T-cell (primary cell): ENCODE measurements at regions not wholly inside any gene's neighbourhood (a gene's known extent, or its start where the extent isn't known, plus 50 kb on each side); places are given as distances from the start of the nearest gene placed in this dataset.
"Not testable (repeated sequence)": the region's sequence is repeated elsewhere in the genome, so short reads cannot be mapped to it uniquely, and the experiment has no call there.

Experiments
- ATAC-seq, 4 experiments: fragments of 200-7000 bp in 3 of 4; fragments of 150-1000 bp in 1 of 4; cut with Tn5 transposase; replicated peaks in 1 of 4; 1 replicate in 3 of 4; 2 replicates in 1 of 4; pipeline ENCODE4 v1.10.0; 2021; ENCODE audit warnings: moderate library complexity in 3 of 4, mild to moderate bottlenecking in 2 of 4, moderate number of reproducible peaks in 1 of 4
- CTCF ChIA-PET, 2 donors: fragments of 300-600 bp; sonication (Branson Sonifier 250); formaldehyde crosslinking; loops; one replicate each; lab custom pipeline; 2022; ENCODE audit warnings: antibody characterized with exemption in 2 of 2; lab: Charles Lee
- POLR2A ChIA-PET, 2 donors: fragments of 300-600 bp; sonication (Branson Sonifier 250); formaldehyde crosslinking; loops; one replicate each; lab custom pipeline; 2022; ENCODE audit warnings: antibody characterized with exemption in 2 of 2; lab: Charles Lee
- DNase-seq, 35 experiments: peaks; one replicate each; pipeline versions ENCODE4 v3.0.0 to v3.0.0-alpha.2; 2013 to 2023
- H3K27ac ChIP-seq: one replicate; pipeline ENCODE4 v1.5.1; 2013; ENCODE audit warnings: low read length
- H3K27me3 ChIP-seq, 2 experiments: replicated peaks in 1 of 2; 1 replicate in 1 of 2; 2 replicates in 1 of 2; pipeline versions ENCODE4 v1.6.1 to v1.7.0; 2013; ENCODE audit warnings: low read length in 1 of 2, mixed read lengths in 1 of 2; ENCODE audit not compliant: control insufficient read depth in 2 of 2, insufficient read depth in 2 of 2; ENCODE audit errors: extremely low read depth in 1 of 2
- H3K36me3 ChIP-seq, 2 donors: 1 replicate in 1 of 2; 2 replicates in 1 of 2; pipeline versions ENCODE4 v1.6.1 to v1.7.0; 2013; ENCODE audit warnings: low read length in 1 of 2; ENCODE audit not compliant: control insufficient read depth in 2 of 2, insufficient read depth in 1 of 2; ENCODE audit errors: extremely low read depth in 1 of 2
- H3K4me1 ChIP-seq, 2 experiments: 1 replicate in 1 of 2; 2 replicates in 1 of 2; pipeline versions ENCODE4 v1.6.1 to v1.7.0; 2013; ENCODE audit warnings: low read length in 2 of 2, mixed read lengths in 1 of 2; ENCODE audit not compliant: insufficient read depth in 2 of 2, control insufficient read depth in 1 of 2; ENCODE audit errors: extremely low read depth in 1 of 2
- H3K4me3 ChIP-seq, 2 donors: 1 replicate in 1 of 2; 2 replicates in 1 of 2; pipeline versions ENCODE4 v1.5.1 to v1.7.0; 2013; ENCODE audit warnings: mild to moderate bottlenecking in 2 of 2, low read length in 1 of 2, moderate library complexity in 1 of 2; ENCODE audit not compliant: control insufficient read depth in 1 of 2; ENCODE audit errors: extremely low read depth in 1 of 2
- H3K9me3 ChIP-seq: 2 replicates; pipeline ENCODE4 v1.7.0; 2013
- H3K27ac Mint-ChIP-seq, 2 donors: one replicate each; pipeline ENCODE4 v1.8.0; 2020 to 2021; ENCODE audit warnings: mild to moderate bottlenecking in 2 of 2, mixed read lengths in 2 of 2
- H3K27me3 Mint-ChIP-seq, 2 donors: one replicate each; pipeline ENCODE4 v1.8.0; 2021 to 2022; ENCODE audit warnings: mixed read lengths in 2 of 2
- H3K36me3 Mint-ChIP-seq: one replicate; pipeline ENCODE4 v1.8.0; 2021; ENCODE audit warnings: mixed read lengths
- H3K4me1 Mint-ChIP-seq, 3 donors: one replicate each; pipeline ENCODE4 v1.8.0; 2020 to 2022; ENCODE audit warnings: mixed read lengths in 3 of 3, mild to moderate bottlenecking in 1 of 3
- H3K4me3 Mint-ChIP-seq, 3 donors: one replicate each; pipeline ENCODE4 v1.8.0; 2020 to 2022; ENCODE audit warnings: mild to moderate bottlenecking in 3 of 3, mixed read lengths in 3 of 3, moderate library complexity in 3 of 3
- H3K9me3 Mint-ChIP-seq, 3 donors: one replicate each; pipeline ENCODE4 v1.8.0; 2020 to 2022; ENCODE audit warnings: mixed read lengths in 3 of 3
- WGBS: methylation state at CpG from one replicate; pipeline ENCODE4 v1.1.5; 2013; ENCODE audit warnings: missing lambda C conversion rate; ENCODE audit not compliant: insufficient coverage; 5-methylcytosine and 5-hydroxymethylcytosine counted together

DNA sequence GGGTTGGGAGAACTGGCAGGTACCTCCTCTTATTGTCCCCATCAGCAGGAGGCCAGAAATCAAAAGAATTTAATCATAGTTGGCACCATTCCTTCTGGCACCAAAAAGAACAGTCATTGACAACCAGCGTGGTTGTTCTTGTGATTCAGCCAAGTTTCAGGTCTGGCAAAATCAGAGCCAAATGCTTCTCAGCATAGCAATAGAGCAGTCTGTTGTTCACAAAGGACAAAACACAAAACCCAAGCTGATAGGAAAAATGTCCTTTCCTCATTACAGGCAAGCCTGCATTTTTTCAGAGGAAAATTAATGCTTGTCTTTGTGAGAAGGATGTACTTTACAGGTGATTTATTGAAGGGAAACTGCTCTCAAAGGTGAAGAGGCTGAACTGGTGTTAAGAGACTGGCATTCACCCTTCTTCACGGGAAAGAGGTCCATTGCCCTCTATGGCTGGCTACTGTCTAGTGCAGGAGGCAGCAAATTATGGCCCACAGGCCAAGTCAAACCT is 241.8 kb upstream of the ARHGAP42 start:
- Histone ChIP-seq H3K27me3 (no peaks in the 10 kb centered on the region), H3K4me3 (no peak overlapping the region), H3K9me3 (no peaks in the 10 kb centered on the region), H3K27ac (no peak overlapping the region), H3K36me3 (no peaks in the 10 kb centered on the region), H3K4me1 (no peaks in the 10 kb centered on the region)
- Mint-ChIP-seq H3K27me3 (no peaks in the 10 kb centered on the region), H3K9me3 (peaks cover 17 to 24% (median 21%) of the 10 kb centered on the region in 3 donors), H3K36me3 (no peaks in the 10 kb centered on the region), H3K4me3 (no peak overlapping the region), H3K4me1 (no peaks in the 10 kb centered on the region), H3K27ac (no peak overlapping the region)
- DNase-seq (no peak), ATAC-seq (no peak)
- WGBS: 50% methylated on average over 1 of the region's 2 CpGs
- ChIA-PET CTCF (no interaction called here), POLR2A (no interaction called here)

DNA sequence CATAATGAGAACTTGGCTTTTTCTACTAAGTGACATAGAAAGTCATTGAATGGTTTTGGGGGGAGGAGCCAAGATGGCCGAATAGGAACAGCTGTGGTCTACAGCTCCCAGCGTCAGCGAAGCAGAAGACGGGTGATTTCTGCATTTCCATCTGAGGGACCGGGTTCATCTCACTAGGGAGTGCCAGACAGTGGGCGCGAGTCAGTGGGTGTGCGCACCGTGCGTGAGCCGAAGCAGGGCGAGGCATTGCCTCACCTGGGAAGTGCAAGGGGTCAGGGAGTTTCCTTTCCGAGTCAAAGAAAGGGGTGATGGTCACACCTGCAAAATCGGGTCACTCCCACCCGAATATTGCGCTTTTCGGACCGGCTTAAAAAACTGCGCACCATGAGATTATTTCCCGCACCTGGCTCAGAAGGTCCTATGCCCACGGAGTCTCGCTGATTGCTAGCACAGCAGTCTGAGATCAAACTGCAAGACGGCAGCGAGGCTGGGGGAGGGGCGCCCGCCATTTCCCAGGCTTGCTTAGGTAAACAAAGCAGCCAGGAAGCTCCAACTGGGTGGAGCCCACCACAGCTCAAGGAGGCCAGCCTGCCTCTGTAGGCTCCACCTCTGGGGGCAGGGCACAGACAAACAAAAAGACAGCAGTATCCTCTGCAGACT is 235.2 kb upstream of the ARHGAP42 start:
- H3K4me1 Mint-ChIP-seq, H3K36me3 Mint-ChIP-seq, POLR2A ChIA-PET, H3K4me1 ChIP-seq, H3K27ac ChIP-seq, ATAC-seq, H3K9me3 ChIP-seq, H3K27ac Mint-ChIP-seq, H3K27me3 Mint-ChIP-seq, CTCF ChIA-PET, H3K36me3 ChIP-seq, H3K4me3 ChIP-seq, H3K4me3 Mint-ChIP-seq, DNase-seq, H3K27me3 ChIP-seq: not testable (repeated sequence)
- peaks cover 2 to 15% (median 12%) of the 10 kb centered on the region in 3 donors for H3K9me3 Mint-ChIP-seq
- 97% methylated on average over 17 of the region's 26 CpGs for WGBS

DNA sequence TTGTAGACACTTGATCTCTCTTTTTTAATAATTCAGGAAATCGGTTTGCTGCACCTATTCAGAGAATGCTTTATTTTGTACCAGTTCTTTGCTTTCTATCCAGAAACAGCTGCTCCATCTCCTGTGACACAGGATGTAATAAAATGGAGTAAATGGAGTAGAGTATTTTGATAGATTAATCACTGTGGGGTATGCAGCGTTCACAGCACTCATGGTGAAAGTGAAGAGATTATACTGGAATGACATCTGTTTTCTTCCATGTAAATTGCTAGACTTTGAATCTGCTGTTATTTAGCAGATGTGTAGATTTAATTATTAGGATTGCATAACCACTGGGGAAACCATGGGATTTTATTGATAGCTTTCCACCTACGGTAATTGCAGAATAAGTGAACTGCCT is 227.3 kb upstream of the ARHGAP42 start:
- CTCF ChIA-PET: no interaction called here
- Histone ChIP-seq H3K36me3 (no peaks in the 10 kb centered on the region), H3K9me3 (no peaks in the 10 kb centered on the region), H3K27me3 (no peaks in the 10 kb centered on the region), H3K4me1 (no peaks in the 10 kb centered on the region), H3K4me3 (no peak overlapping the region), H3K27ac (no peak overlapping the region)
- Mint-ChIP-seq H3K36me3 (no peaks in the 10 kb centered on the region), H3K9me3 (peaks cover 16 to 28% (median 24%) of the 10 kb centered on the region in 3 donors), H3K4me3 (no peak overlapping the region), H3K4me1 (no peaks in the 10 kb centered on the region), H3K27ac (no peak overlapping the region), H3K27me3 (no peaks in the 10 kb centered on the region)
- POLR2A ChIA-PET: no interaction called here
- WGBS: 82% methylated on average over 2 of the region's 3 CpGs
- no peak for DNase-seq
- no peak for ATAC-seq

DNA sequence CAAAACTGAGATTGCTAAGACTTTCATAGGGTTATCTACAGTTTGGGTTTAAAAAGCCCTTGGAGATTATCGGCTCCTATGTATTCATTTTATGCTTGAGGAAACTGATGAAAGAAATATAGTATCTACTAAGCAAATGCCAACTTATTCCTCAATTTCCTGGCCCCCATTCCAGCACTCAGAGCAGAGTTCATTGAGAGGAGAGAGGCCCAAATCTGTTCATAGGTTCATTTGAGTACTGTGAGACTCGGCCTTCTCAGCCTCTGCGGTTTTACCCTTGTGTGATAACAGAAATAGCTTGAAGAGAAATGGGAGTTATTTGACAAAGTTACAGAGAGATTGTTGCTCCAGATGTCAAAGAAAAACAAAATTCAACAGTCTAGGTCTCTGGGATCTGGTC is 226.7 kb upstream of the ARHGAP42 start:
- Mint-ChIP-seq H3K36me3 (no peaks in the 10 kb centered on the region), H3K4me1 (no peaks in the 10 kb centered on the region), H3K4me3 (no peak overlapping the region), H3K9me3 (peaks cover 16 to 28% (median 24%) of the 10 kb centered on the region in 3 donors), H3K27ac (no peak overlapping the region), H3K27me3 (no peaks in the 10 kb centered on the region)
- Histone ChIP-seq H3K27me3 (no peaks in the 10 kb centered on the region), H3K9me3 (no peaks in the 10 kb centered on the region), H3K4me1 (no peaks in the 10 kb centered on the region), H3K36me3 (no peaks in the 10 kb centered on the region), H3K27ac (no peak overlapping the region), H3K4me3 (no peak overlapping the region)
- 83% methylated on average over 2 of the region's 3 CpGs for WGBS
- CTCF ChIA-PET: no interaction called here
- POLR2A ChIA-PET: no interaction called here
- no peak for DNase-seq
- ATAC-seq: no peak

DNA sequence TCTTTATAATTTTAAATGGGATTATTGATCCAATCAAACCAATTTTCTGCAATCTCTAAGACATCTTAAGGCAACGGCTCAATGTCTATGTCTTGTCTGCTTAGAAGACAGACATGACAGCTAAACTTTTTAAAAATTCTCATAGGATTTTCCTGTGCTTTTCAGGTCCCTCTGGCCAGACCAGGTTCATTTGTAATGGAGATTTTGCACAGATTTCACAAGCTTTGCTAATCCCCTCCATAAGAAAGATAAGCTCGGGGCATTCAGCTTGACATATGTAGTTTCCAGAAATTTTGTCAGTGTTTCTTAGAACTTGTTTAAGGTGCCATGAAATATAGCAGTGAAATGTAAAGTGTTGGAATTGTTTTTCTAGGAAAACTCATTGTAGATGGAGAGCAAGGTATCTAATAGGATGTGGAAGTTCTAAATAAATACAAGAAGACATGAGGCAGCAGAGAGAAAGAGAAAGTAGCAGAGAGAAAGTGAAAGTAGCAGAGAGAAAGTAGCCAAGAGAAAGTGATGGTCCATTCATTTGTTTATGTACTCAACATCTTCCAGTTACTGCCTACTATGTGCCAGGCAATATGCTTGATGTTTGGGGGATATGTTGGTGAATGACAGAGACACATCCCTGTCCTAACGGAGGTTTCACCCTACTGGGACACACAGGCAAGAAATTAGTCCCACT is 219.1 kb upstream of the ARHGAP42 start:
- no peaks in the 10 kb centered on the region for H3K36me3 ChIP-seq
- whole genome bisulfite sequencing: 60% methylated on average over 1 of the region's 3 CpGs
- DNase-seq (no peak), ATAC-seq (no peak)
- H3K27ac Mint-ChIP-seq: no peak overlapping the region
- H3K27me3 Mint-ChIP-seq: no peaks in the 10 kb centered on the region
- H3K4me3 Mint-ChIP-seq: no peak overlapping the region
- H3K9me3 ChIP-seq: no peaks in the 10 kb centered on the region
- H3K4me3 ChIP-seq: no peak overlapping the region
- no peaks in the 10 kb centered on the region for H3K27me3 ChIP-seq
- peaks cover 12 to 35% (median 30%) of the 10 kb centered on the region in 3 donors for H3K9me3 Mint-ChIP-seq
- POLR2A ChIA-PET: no interaction called here
- H3K27ac ChIP-seq: no peak overlapping the region
- CTCF ChIA-PET: no interaction called here
- no peaks in the 10 kb centered on the region for H3K4me1 Mint-ChIP-seq
- H3K4me1 ChIP-seq: no peaks in the 10 kb centered on the region
- H3K36me3 Mint-ChIP-seq: no peaks in the 10 kb centered on the region

DNA sequence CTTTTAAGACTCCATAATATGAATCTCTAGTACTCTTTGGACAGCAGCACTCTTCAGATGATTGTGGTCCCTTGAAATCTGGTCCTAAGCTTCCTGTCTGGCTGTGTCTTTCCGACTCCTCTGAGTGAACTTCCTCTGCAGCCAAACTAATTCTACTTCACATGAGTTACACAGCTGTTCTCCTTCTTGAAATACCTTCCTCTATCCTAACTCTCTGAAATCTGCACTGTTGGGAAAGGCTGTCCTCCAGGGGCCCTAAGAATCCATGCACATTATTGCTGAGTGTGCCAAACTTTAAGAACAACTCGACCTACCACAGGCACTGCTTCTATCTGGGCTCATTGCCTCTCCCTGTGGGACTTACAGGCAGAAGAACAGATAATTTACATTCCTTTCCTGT is 217.3 kb upstream of the ARHGAP42 start:
- Histone ChIP-seq H3K4me1 (no peaks in the 10 kb centered on the region), H3K9me3 (no peaks in the 10 kb centered on the region), H3K36me3 (no peaks in the 10 kb centered on the region), H3K27ac (no peak overlapping the region), H3K27me3 (no peaks in the 10 kb centered on the region), H3K4me3 (no peak overlapping the region)
- DNase-seq (no peak), ATAC-seq (no peak)
- WGBS: 33% methylated on average over 1 of the region's 2 CpGs
- peaks cover 15 to 36% (median 26%) of the 10 kb centered on the region in 3 donors for H3K9me3 Mint-ChIP-seq
- no peaks in the 10 kb centered on the region for H3K36me3 Mint-ChIP-seq
- H3K27me3 Mint-ChIP-seq: no peaks in the 10 kb centered on the region
- no peak overlapping the region for H3K27ac Mint-ChIP-seq
- H3K4me1 Mint-ChIP-seq: no peaks in the 10 kb centered on the region
- no peak overlapping the region for H3K4me3 Mint-ChIP-seq
- POLR2A ChIA-PET: no interaction called here
- CTCF ChIA-PET: interaction anchor here in 1 of 2 donors (0.5 kb wide), 1 partner anchor 148 kb away, joined by 3 read pairs; no protein-coding TSS in a partner anchor
